ENCODE measurements at regions not wholly inside any gene's neighbourhood (a gene's known extent, or its start where the extent isn't known, plus 50 kb on each side); places are given as distances from the start of the nearest gene placed in this dataset.

- WGBS, 5 donors = 28 to 62% (median 30%) methylated on average over 3 of the region's 3 CpGs
- no peaks in the 10 kb centered on the region for H3K27me3 ChIP-seq
- DNase-seq = no peak
- peaks cover 0 to 14% (median 5%) of the 10 kb centered on the region in 4 donors for H3K4me1 ChIP-seq
- TF ChIP-seq POLR2AphosphoS5 (IDR thresholded peaks at IDR 0.05) (no peak), POLR2A (IDR thresholded peaks at IDR 0.05) (no peak), EP300 (IDR thresholded peaks at IDR 0.05) (no peak)
- TF ChIP-seq, protein P1, sequence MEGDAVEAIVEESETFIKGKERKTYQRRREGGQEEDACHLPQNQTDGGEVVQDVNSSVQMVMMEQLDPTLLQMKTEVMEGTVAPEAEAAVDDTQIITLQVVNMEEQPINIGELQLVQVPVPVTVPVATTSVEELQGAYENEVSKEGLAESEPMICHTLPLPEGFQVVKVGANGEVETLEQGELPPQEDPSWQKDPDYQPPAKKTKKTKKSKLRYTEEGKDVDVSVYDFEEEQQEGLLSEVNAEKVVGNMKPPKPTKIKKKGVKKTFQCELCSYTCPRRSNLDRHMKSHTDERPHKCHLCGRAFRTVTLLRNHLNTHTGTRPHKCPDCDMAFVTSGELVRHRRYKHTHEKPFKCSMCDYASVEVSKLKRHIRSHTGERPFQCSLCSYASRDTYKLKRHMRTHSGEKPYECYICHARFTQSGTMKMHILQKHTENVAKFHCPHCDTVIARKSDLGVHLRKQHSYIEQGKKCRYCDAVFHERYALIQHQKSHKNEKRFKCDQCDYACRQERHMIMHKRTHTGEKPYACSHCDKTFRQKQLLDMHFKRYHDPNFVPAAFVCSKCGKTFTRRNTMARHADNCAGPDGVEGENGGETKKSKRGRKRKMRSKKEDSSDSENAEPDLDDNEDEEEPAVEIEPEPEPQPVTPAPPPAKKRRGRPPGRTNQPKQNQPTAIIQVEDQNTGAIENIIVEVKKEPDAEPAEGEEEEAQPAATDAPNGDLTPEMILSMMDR (IDR thresholded peaks at IDR 0.05) = no peak
- no peak overlapping the region for H3K4me3 ChIP-seq
- intact Hi-C loops (cut with DNase I; ENCODE audit: low total_unique reads) = no loop called here
- H3K27ac ChIP-seq = no peak overlapping the region
- H3K36me3 ChIP-seq = no peaks in the 10 kb centered on the region
- H3K9me3 ChIP-seq = peaks cover 0 to 4% (median 2%) of the 10 kb centered on the region in 4 donors
Measured at GRCh38 chr10:91566115-91566514, 66.8 kb downstream of the PPP1R3C start.

DNA sequence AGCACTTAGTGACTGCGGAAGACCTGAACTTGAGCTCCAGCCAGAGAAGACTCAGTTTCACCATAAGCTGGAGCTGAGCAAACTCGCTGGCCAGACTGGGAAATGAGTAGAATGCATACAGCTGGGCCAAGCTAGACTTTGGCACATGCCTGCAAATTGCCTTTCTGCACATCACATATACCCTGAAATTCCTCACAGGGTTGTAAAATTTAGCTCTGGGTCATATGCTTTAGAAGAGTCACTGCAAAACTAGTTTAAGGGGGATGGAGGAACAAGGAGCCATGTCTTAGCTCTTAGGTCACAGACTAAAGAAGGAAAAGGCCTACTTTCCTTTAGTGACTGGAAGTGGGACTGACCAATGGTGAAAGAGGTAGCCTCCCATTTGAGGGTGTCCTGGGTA is 67.6 kb downstream of the PPP1R3C start:
- WGBS, 5 donors = 84 to 100% (median 93%) methylated on average over 2 of the region's 2 CpGs
- H3K27me3 ChIP-seq = no peaks in the 10 kb centered on the region
- no peak overlapping the region for H3K4me3 ChIP-seq
- no peak for DNase-seq
- H3K9me3 ChIP-seq = peaks cover 0 to 4% (median 2%) of the 10 kb centered on the region in 4 donors
- H3K27ac ChIP-seq = no peak overlapping the region
- intact Hi-C loops (cut with DNase I; ENCODE audit: low total_unique reads) = no loop called here
- H3K4me1 ChIP-seq = peaks cover 0 to 17% (median 10%) of the 10 kb centered on the region in 4 donors
- H3K36me3 ChIP-seq = no peaks in the 10 kb centered on the region
- no peak for TF ChIP-seq POLR2AphosphoS5 (IDR thresholded peaks at IDR 0.05)
- TF ChIP-seq, protein P1 (IDR thresholded peaks at IDR 0.05) = no peak
- no peak for TF ChIP-seq EP300 (IDR thresholded peaks at IDR 0.05)
- TF ChIP-seq POLR2A (IDR thresholded peaks at IDR 0.05) = no peak

DNA sequence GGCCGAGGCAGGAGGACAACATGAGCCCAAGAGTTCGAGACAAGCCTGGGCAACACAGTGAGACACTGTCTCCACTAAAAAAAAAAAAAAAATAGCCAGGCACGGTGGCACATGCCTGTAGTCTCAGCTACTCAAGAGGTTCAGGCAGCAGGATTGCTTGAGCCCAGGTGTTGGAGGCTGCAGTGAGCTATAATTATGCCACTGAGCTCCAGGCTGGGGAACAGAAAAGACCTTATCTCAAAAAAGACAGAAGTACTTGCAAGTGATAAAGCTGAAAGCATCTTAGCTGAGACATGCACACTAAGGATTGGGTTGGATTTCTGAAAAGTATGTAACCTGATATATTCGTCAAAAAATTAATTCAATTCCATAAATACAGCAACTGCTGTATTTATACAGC is 68.4 kb downstream of the PPP1R3C start:
- 78 to 83% (median 80%) methylated on average over 4 of the region's 4 CpGs for WGBS, 5 donors
- DNase-seq = no peak
- H3K27me3 ChIP-seq = no peaks in the 10 kb centered on the region
- H3K9me3 ChIP-seq = peaks cover 0 to 4% (median 2%) of the 10 kb centered on the region in 4 donors
- intact Hi-C loops (cut with DNase I; ENCODE audit: low total_unique reads) = no loop called here
- H3K4me3 ChIP-seq = no peak overlapping the region
- H3K27ac ChIP-seq = no peak overlapping the region
- H3K36me3 ChIP-seq = no peaks in the 10 kb centered on the region
- TF ChIP-seq EP300 (IDR thresholded peaks at IDR 0.05) (no peak), POLR2A (IDR thresholded peaks at IDR 0.05) (no peak), POLR2AphosphoS5 (IDR thresholded peaks at IDR 0.05) (no peak)
- TF ChIP-seq, protein P1 (IDR thresholded peaks at IDR 0.05) = no peak
- H3K4me1 ChIP-seq = peaks cover 0 to 17% (median 10%) of the 10 kb centered on the region in 4 donors

All from stomach (tissue), 8 donors.